Adrenal gland (tissue), 5 donors: ENCODE measurements at regions not wholly inside any gene's neighbourhood (a gene's known extent, or its start where the extent isn't known, plus 50 kb on each side); places are given as distances from the start of the nearest gene placed in this dataset.
"Not testable (repeated sequence)": the region's sequence is repeated elsewhere in the genome, so short reads cannot be mapped to it uniquely, and the experiment has no call there.

Source experiments
- CTCF ChIP-seq, 6 experiments: fragments of 450-650 bp in 4 of 6; fragments of 200-600 bp in 2 of 6; sonication (generic) in 1 of 6; IDR thresholded peaks; 1 replicate in 5 of 6; 2 replicates in 1 of 6; pipeline versions ENCODE4 v1.5.1 to v1.8.0; 2016 to 2021; ENCODE audit warnings: antibody characterized with exemption in 6 of 6, mild to moderate bottlenecking in 2 of 6, moderate library complexity in 1 of 6
- POLR2A ChIP-seq, 2 donors: fragments of 450-650 bp; IDR thresholded peaks; one replicate each; pipeline ENCODE4 v1.6.1; 2017; ENCODE audit warnings: antibody characterized with exemption in 2 of 2, mild to moderate bottlenecking in 2 of 2, moderate library complexity in 1 of 2
- donor health status: DM: no; HTN: no; CAD: no.

GRCh38 chr15:61334714-61335113 lies 105.6 kb upstream of the RORA start:
- not testable (repeated sequence) for TF ChIP-seq CTCF, POLR2A (IDR thresholded peaks at IDR 0.05)
